Panc1 (cell line): ENCODE measurements at regions not wholly inside any gene's neighbourhood (a gene's known extent, or its start where the extent isn't known, plus 50 kb on each side); places are given as distances from the start of the nearest gene placed in this dataset.

Experiments
- CTCF ChIP-seq: fragments of 450-650 bp; IDR thresholded peaks from 2 replicates; pipeline ENCODE4 v1.5.1; 2017; ENCODE audit warnings: mild to moderate bottlenecking
- TCF7L2 ChIP-seq: IDR thresholded peaks from 2 replicates; pipeline ENCODE4 v1.6.1; 2011; ENCODE audit warnings: mild to moderate bottlenecking, low read depth, low read length, inconsistent platforms

GRCh38 chr18:2316751-2317696 lies 254.3 kb downstream of the METTL4 start:
- TF ChIP-seq CTCF (no peak), TCF7L2 (no peak)
